GM19351 (cell line): ENCODE measurements at regions not wholly inside any gene's neighbourhood (a gene's known extent, or its start where the extent isn't known, plus 50 kb on each side); places are given as distances from the start of the nearest gene placed in this dataset.
"Not testable (repeated sequence)": the region's sequence is repeated elsewhere in the genome, so short reads cannot be mapped to it uniquely, and the experiment has no call there.

ENCODE experiments used
- ATAC-seq: cut with Tn5 transposase; IDR thresholded peaks from one replicate; pipeline ENCODE4 v1.9.1; 2021; ENCODE audit warnings: mild to moderate bottlenecking, moderate library complexity; ENCODE audit not compliant: unreplicated experiment

- ATAC-seq, result no peak
Observed at GRCh38 chr9:126056312-126057021, 270.2 kb upstream of the MVB12B start.

- ATAC-seq, result no peak
Observed at GRCh38 chr9:126057121-126057825, 269.4 kb upstream of the MVB12B start.

DNA sequence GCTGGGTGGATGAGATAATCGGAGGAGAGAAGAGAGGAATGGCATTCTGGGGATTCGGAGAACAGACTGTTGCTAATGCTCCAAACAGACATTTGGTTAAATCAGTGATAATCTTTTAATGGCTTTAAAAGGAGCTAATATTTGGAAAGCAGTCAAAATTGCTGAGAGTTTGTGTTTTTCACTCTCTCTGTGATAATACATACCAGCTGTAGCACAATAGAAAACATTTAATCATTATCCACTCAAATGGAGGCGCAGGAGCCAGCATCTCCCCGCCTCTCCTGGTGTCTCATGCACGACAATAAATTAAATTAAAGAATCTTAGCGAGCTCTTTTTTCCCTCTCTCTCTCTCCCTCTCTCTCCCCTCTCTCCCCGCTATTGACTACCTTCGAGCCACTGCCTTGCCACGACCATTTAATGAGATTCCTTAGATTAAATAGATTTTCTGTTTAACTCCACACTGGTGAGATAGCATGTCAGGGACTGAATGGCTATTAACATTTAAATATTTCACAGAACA lies 268.6 kb upstream of the MVB12B start:
- ATAC-seq, result no peak

- no peak for ATAC-seq
Observed at GRCh38 chr9:126058591-126058990, 268.0 kb upstream of the MVB12B start.

GRCh38 chr9:126061575-126061974 lies 265.1 kb upstream of the MVB12B start:
- ATAC-seq, result no peak

- no peak for ATAC-seq
Observed at GRCh38 chr9:126062158-126062886, 264.3 kb upstream of the MVB12B start.

- no peak for ATAC-seq
Observed at GRCh38 chr9:126063326-126063725, 263.3 kb upstream of the MVB12B start.

DNA sequence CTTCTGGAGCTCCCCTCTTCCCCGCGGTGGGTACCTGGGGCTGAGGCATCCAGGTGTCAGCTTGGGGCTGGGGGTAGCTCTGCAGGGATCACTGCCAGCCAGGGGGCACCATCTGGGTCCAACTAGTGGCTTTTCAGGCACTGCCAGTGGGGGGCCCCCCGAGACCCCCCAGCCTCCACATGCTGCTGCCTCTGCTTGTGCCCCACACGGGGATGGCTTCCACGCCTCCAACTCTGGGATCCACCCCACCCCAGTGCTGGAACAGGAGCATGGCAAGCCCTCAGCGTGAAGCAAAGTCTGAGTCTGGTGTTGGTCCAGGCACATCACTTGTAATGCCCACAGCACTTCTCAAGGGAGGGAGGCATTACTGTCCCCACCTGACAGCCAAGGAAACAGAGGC lies 260.5 kb upstream of the MVB12B start:
- ATAC-seq, result no peak

DNA sequence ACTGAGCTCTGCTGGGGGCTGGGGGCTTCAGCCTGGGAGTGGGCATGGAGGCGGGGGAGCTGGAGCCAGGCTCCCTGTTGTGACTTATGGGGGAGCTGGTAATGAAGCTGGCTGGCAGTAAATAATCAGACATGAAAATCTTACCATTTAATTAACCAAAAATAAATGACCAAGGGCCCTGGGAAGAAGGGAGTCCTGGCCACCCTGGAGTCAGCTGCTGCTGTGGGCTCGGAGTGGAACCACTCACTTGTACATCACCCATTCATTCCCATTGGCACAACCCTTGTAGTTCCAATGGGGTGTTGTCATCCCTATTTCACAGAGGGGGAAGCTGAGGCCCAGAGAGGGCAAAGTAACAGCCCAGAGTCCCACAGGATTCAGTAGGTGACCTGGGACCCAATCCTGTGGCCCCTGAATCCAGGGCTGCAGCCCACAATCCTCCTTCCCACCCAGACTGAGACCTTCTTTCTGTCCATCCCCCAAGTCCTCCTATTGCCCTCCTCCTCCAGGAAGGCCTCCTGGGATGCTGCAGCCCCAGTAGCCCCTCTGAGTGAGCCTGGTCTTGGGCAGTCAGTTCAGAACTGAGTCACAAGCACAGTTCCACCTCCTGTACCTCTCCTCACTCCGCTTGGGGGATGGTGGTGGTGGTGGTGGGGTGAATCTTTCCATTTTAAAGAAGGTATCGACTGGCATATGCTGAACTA lies 259.4 kb upstream of the MVB12B start:
- no peak for ATAC-seq

DNA sequence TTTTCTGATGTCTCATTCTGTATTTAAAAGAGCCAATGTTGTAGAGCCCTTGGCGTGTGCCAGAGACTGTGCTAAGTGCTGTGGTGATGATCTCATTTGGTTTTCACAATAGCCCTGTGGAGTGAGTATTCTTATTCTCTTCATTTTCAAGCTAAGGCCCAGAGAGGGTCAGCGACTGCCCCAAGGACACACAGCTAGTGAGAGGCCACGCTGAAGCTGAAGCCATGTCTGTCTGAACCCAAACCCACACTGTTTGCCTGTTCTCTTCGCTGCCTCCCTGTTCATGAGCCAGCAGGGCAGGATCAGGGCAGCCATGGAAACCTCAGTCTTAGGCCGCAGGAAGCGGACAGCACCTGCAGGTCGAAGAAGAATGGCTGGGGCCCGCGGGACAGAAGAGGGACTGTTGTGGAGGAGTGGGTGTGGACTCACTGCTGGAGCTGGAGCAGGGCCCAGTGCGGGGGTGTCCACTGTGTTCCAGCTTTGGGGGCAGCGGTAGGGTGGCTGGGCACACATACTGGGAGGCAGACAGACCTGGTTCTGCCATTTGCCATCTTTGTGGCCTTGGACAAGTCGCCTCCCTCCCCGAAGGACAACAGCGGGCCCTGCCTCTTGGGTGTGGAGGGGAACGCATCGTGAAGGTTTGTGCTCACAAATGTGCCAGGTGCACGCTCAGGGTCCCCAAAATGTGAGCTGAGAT lies 257.9 kb upstream of the MVB12B start:
- ATAC-seq, result no peak

GRCh38 chr9:126069400-126069955 lies 257.2 kb upstream of the MVB12B start:
- ATAC-seq, result no peak

- ATAC-seq, result no peak
Observed at GRCh38 chr9:126070058-126070655, 256.5 kb upstream of the MVB12B start.

- no peak for ATAC-seq
Observed at GRCh38 chr9:126071076-126071750, 255.4 kb upstream of the MVB12B start.

DNA sequence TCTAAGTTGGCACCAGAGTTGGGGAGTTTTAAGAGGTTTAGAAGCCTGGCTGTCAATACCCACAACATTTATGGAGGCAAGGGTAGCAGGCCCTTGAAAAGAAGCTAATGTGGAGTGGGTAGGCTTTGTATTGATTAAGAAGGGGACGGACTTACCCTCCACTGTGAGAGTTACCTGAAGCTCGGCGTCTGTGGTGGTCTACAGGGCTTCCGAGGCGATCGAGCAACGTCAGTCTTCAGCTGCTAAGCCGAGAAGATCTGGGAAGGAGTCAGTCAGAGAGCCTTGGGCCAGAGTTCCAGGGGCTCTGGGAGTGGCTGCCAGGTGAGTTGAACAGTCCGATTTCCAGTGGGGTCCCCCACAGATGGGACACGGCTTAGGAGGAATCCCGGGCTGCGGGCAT lies 249.0 kb upstream of the MVB12B start:
- ATAC-seq, result not testable (repeated sequence)

- ATAC-seq, result no peak
Observed at GRCh38 chr9:126080641-126081040, 246.0 kb upstream of the MVB12B start.

DNA sequence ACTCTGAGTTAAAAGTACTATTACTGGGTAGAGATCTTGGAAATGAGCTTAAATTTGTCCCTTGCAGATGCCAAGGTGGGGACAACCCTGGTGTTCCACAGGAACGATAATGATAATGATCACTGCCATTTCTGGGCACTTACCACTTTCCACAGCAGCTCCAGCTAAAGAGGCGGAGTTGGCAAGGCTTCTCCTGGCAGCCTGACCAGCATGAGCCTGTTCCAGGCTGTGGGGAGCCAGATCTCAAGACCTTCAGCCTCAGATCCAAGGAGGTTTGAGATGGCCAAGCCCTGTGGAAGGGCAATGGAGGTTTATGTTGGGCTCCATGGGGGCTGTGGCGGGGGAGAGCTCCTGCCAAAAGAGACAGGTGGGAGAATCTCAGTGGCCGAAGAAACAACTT lies 244.9 kb upstream of the MVB12B start:
- no peak for ATAC-seq

GRCh38 chr9:126084008-126084407 lies 242.6 kb upstream of the MVB12B start:
- ATAC-seq, result no peak

GRCh38 chr9:126084696-126085095 lies 241.9 kb upstream of the MVB12B start:
- ATAC-seq, result no peak

DNA sequence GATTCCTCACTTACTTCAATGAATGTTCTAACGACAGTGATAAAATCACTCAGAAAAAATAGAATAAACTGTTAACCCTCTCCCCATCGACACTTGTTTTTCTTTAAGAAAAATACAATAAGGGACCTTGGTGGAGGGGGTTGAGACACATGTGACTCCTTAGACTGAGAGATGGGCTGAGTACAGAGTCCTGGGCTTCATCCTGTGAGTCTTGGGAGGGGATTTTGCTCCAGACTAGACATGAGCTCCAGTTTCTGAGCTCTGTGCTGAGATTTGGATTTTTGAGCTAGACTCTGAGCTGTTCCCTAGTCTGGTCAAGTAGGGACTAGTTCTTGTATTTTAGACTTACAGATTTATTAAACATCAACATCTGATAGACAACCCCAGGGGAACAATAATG lies 241.5 kb upstream of the MVB12B start:
- ATAC-seq, result no peak
